ENCODE measurements at regions not wholly inside any gene's neighbourhood (a gene's known extent, or its start where the extent isn't known, plus 50 kb on each side); places are given as distances from the start of the nearest gene placed in this dataset.

GRCh38 chr3:57003676-57004075 lies 56.8 kb upstream of the SPATA12 start:
- TF ChIP-seq, protein P1, sequence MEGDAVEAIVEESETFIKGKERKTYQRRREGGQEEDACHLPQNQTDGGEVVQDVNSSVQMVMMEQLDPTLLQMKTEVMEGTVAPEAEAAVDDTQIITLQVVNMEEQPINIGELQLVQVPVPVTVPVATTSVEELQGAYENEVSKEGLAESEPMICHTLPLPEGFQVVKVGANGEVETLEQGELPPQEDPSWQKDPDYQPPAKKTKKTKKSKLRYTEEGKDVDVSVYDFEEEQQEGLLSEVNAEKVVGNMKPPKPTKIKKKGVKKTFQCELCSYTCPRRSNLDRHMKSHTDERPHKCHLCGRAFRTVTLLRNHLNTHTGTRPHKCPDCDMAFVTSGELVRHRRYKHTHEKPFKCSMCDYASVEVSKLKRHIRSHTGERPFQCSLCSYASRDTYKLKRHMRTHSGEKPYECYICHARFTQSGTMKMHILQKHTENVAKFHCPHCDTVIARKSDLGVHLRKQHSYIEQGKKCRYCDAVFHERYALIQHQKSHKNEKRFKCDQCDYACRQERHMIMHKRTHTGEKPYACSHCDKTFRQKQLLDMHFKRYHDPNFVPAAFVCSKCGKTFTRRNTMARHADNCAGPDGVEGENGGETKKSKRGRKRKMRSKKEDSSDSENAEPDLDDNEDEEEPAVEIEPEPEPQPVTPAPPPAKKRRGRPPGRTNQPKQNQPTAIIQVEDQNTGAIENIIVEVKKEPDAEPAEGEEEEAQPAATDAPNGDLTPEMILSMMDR (IDR thresholded peaks at IDR 0.05; ENCODE audit: control insufficient read depth, insufficient read depth, low read depth, low read length, missing control alignments): no peak
- H3K4me3 ChIP-seq (ENCODE audit: control insufficient read depth, low read depth, low read length): no peak overlapping the region
- no peak for DNase-seq (ENCODE audit: low read depth)

GRCh38 chr3:57001356-57001755 lies 59.1 kb upstream of the SPATA12 start:
- no peak for DNase-seq (ENCODE audit: low read depth)
- no peak overlapping the region for H3K4me3 ChIP-seq (ENCODE audit: control insufficient read depth, low read depth, low read length)
- TF ChIP-seq, protein P1 (IDR thresholded peaks at IDR 0.05; ENCODE audit: control insufficient read depth, insufficient read depth, low read depth, low read length, missing control alignments): no peak

- TF ChIP-seq, protein P1 (IDR thresholded peaks at IDR 0.05; ENCODE audit: control insufficient read depth, insufficient read depth, low read depth, low read length, missing control alignments): no peak
- no peak overlapping the region for H3K4me3 ChIP-seq (ENCODE audit: control insufficient read depth, low read depth, low read length)
These were observed 60.5 kb upstream of the SPATA12 start for GRCh38 chr3:57000012-57000411.

DNA sequence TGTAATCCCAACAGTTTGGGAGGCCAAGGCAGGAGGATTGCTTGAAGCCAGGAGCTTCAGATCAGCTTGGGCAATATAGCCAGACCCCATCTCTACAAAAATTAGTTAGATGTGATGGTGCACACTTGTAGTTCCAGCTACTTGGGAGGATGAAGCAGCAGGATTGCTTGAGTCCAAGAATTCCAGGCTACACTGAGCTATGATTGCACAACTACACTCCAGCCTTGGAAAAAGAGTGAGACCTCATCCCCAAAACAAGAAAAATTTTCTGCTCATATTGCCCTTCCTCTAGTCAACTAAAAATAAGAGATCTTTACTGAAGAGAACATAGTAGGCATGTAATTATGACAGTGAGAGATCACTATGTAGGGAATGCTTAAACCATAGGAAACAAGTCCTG lies 60.9 kb upstream of the SPATA12 start:
- no peak overlapping the region for H3K4me3 ChIP-seq (ENCODE audit: control insufficient read depth, low read depth, low read length)
- DNase-seq (ENCODE audit: low read depth): no peak
- TF ChIP-seq, protein P1 (IDR thresholded peaks at IDR 0.05; ENCODE audit: control insufficient read depth, insufficient read depth, low read depth, low read length, missing control alignments): no peak

More at GRCh38 chr3:57000012-57000411, 60.5 kb upstream of the SPATA12 start:
- DNase-seq (ENCODE audit: low read depth): no peak

GRCh38 chr3:56998076-56998529 lies 62.4 kb upstream of the SPATA12 start:
- TF ChIP-seq, protein P1 (IDR thresholded peaks at IDR 0.05; ENCODE audit: control insufficient read depth, insufficient read depth, low read depth, low read length, missing control alignments): no peak
- DNase-seq (ENCODE audit: low read depth): no peak
- no peak overlapping the region for H3K4me3 ChIP-seq (ENCODE audit: control insufficient read depth, low read depth, low read length)

- TF ChIP-seq, protein P1 (IDR thresholded peaks at IDR 0.05; ENCODE audit: control insufficient read depth, insufficient read depth, low read depth, low read length, missing control alignments): no peak
- peak; percentile 52 for DNase-seq (ENCODE audit: low read depth)
- H3K4me3 ChIP-seq (ENCODE audit: control insufficient read depth, low read depth, low read length): no peak overlapping the region
These were observed 62.8 kb upstream of the SPATA12 start for GRCh38 chr3:56997675-56998074.

GRCh38 chr3:56997041-56997440 lies 63.4 kb upstream of the SPATA12 start:
- no peak overlapping the region for H3K4me3 ChIP-seq (ENCODE audit: control insufficient read depth, low read depth, low read length)
- no peak for DNase-seq (ENCODE audit: low read depth)
- TF ChIP-seq, protein P1 (IDR thresholded peaks at IDR 0.05; ENCODE audit: control insufficient read depth, insufficient read depth, low read depth, low read length, missing control alignments): no peak

All from AG09309 (cell line).